PFSK-1 (cell line): ENCODE measurements at regions not wholly inside any gene's neighbourhood (a gene's known extent, or its start where the extent isn't known, plus 50 kb on each side); places are given as distances from the start of the nearest gene placed in this dataset.

Experiments used
- FOXP2 ChIP-seq: optimal IDR thresholded peaks from 2 replicates; pipeline ENCODE3; 2011; ENCODE audit warnings: borderline replicate concordance, control low read depth, inconsistent platforms; ENCODE audit not compliant: insufficient read depth; ENCODE audit errors: extremely low read length, extremely low read depth
- POLR2AphosphoS5 ChIP-seq: IDR thresholded peaks from 2 replicates; pipeline ENCODE4 v1.6.1; 2012; ENCODE audit warnings: low read depth, mild to moderate bottlenecking, control low read depth, low read length, moderate library complexity
- TAF1 ChIP-seq: IDR thresholded peaks from 2 replicates; pipeline ENCODE4 v1.6.1; 2012; ENCODE audit warnings: low read length, control low read depth, borderline replicate concordance; ENCODE audit not compliant: insufficient read depth
- TF ChIP-seq, protein P1 (sequence below), 2 experiments: IDR thresholded peaks; 2 replicates each; pipeline versions ENCODE4 v1.6.1 to v1.8.0; 2011 to 2012; ENCODE audit warnings: low read depth in 2 of 2, low read length in 2 of 2, control low read depth in 1 of 2, inconsistent platforms in 1 of 2, mild to moderate bottlenecking in 1 of 2, moderate library complexity in 1 of 2; ENCODE audit not compliant: insufficient read depth in 1 of 2

DNA sequence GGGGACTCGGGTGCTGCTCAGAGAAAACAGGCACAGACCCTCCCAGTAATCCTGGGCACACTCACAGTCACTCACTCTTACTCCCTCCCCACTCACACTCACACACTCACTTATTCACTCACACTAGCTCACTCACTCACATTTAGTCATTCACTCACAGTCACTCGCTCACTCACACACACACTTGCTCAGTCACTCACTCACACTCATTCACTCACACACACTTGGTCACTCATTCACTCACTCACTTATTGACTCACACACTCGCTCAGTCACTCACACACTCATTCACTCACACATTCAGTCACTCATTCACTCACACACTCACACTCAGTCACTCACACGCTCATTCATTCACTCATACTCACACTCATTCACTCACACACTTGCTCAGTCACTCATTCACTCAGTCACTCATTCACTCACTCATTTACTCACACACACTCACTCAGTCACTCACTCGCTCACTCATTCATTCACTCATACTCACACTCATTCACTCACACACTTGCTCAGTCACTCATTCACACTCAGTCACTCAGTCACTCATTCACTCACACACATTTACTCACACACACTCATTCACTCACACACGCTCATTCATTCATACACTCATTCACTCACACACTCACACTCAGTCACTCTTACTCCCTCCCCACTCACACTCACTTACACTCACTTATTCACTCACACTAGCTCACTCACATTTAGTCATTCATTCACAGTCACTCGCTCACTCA, 164.2 kb upstream of the C1orf174 start:
- TF ChIP-seq POLR2AphosphoS5 (no peak), FOXP2 (no peak), TAF1 (no peak)
- TF ChIP-seq, protein P1, sequence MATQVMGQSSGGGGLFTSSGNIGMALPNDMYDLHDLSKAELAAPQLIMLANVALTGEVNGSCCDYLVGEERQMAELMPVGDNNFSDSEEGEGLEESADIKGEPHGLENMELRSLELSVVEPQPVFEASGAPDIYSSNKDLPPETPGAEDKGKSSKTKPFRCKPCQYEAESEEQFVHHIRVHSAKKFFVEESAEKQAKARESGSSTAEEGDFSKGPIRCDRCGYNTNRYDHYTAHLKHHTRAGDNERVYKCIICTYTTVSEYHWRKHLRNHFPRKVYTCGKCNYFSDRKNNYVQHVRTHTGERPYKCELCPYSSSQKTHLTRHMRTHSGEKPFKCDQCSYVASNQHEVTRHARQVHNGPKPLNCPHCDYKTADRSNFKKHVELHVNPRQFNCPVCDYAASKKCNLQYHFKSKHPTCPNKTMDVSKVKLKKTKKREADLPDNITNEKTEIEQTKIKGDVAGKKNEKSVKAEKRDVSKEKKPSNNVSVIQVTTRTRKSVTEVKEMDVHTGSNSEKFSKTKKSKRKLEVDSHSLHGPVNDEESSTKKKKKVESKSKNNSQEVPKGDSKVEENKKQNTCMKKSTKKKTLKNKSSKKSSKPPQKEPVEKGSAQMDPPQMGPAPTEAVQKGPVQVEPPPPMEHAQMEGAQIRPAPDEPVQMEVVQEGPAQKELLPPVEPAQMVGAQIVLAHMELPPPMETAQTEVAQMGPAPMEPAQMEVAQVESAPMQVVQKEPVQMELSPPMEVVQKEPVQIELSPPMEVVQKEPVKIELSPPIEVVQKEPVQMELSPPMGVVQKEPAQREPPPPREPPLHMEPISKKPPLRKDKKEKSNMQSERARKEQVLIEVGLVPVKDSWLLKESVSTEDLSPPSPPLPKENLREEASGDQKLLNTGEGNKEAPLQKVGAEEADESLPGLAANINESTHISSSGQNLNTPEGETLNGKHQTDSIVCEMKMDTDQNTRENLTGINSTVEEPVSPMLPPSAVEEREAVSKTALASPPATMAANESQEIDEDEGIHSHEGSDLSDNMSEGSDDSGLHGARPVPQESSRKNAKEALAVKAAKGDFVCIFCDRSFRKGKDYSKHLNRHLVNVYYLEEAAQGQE (IDR thresholded peaks at IDR 0.05; ENCODE audit: insufficient read depth in 1 of 2, low read depth in 2 of 2, low read length in 2 of 2), result no peak
